GM18873 (cell line): ENCODE measurements at regions not wholly inside any gene's neighbourhood (a gene's known extent, or its start where the extent isn't known, plus 50 kb on each side); places are given as distances from the start of the nearest gene placed in this dataset.

Experiments used
- ATAC-seq: cut with Tn5 transposase; IDR thresholded peaks from one replicate; pipeline ENCODE4 v1.9.1; 2021; ENCODE audit warnings: mild to moderate bottlenecking, moderate library complexity, moderate number of reproducible peaks; ENCODE audit not compliant: unreplicated experiment, low FRiP score

GRCh38 chr9:71218774-71219173 lies 97.4 kb upstream of the TRPM3 start:
- no peak for ATAC-seq

- ATAC-seq = no peak
These were observed 92.2 kb upstream of the TRPM3 start for GRCh38 chr9:71213633-71214032.

GRCh38 chr9:71210326-71210725 lies 88.9 kb upstream of the TRPM3 start:
- no peak for ATAC-seq

GRCh38 chr9:71209890-71210289 lies 88.5 kb upstream of the TRPM3 start:
- no peak for ATAC-seq

- no peak for ATAC-seq
These were observed 81.5 kb upstream of the TRPM3 start for GRCh38 chr9:71202931-71203330.

GRCh38 chr9:71191708-71192107 lies 70.3 kb upstream of the TRPM3 start:
- ATAC-seq = no peak

GRCh38 chr9:71183251-71183650 lies 61.8 kb upstream of the TRPM3 start:
- ATAC-seq = no peak

GRCh38 chr9:71179183-71179582 lies 57.8 kb upstream of the TRPM3 start:
- ATAC-seq = no peak

GRCh38 chr9:71177901-71178300 lies 56.5 kb upstream of the TRPM3 start:
- ATAC-seq = no peak

- ATAC-seq = no peak
These were observed 50.1 kb upstream of the TRPM3 start for GRCh38 chr9:71171517-71171916.
